Right hindlimb (tissue), 1 donor: ENCODE measurements at regions not wholly inside any gene's neighbourhood (a gene's known extent, or its start where the extent isn't known, plus 50 kb on each side); places are given as distances from the start of the nearest gene placed in this dataset.
"Not testable (repeated sequence)": the region's sequence is repeated elsewhere in the genome, so short reads cannot be mapped to it uniquely, and the experiment has no call there.

Experiments used
- DNase-seq: peaks from one replicate; pipeline ENCODE4 v3.0.0-alpha.2; 2018

- no peak for DNase-seq
Observed at GRCh38 chrX:104372547-104372946, 117.8 kb upstream of the ESX1 start.

GRCh38 chrX:104370089-104370488 is 115.4 kb upstream of the ESX1 start:
- peak; percentile 30 for DNase-seq

GRCh38 chrX:104360774-104361173 is 106.0 kb upstream of the ESX1 start:
- not testable (repeated sequence) for DNase-seq

GRCh38 chrX:104359124-104359523 is 104.4 kb upstream of the ESX1 start:
- DNase-seq, result no peak

- DNase-seq, result no peak
Observed at GRCh38 chrX:104351173-104351769, 96.5 kb upstream of the ESX1 start.

GRCh38 chrX:104347860-104348259 is 93.1 kb upstream of the ESX1 start:
- DNase-seq, result no peak

GRCh38 chrX:104343428-104344129 is 88.8 kb upstream of the ESX1 start:
- DNase-seq, result peak; percentile 19

GRCh38 chrX:104342065-104342464 is 87.3 kb upstream of the ESX1 start:
- DNase-seq, result no peak

- no peak for DNase-seq
Observed at GRCh38 chrX:104335756-104336155, 81.0 kb upstream of the ESX1 start.

- DNase-seq, result no peak
Observed at GRCh38 chrX:104334971-104335370, 80.2 kb upstream of the ESX1 start.

GRCh38 chrX:104330966-104331365 is 76.2 kb upstream of the ESX1 start:
- DNase-seq, result no peak

GRCh38 chrX:104329731-104330130 is 75.0 kb upstream of the ESX1 start:
- no peak for DNase-seq

- no peak for DNase-seq
Observed at GRCh38 chrX:104325213-104325585, 70.5 kb upstream of the ESX1 start.

- DNase-seq, result no peak
Observed at GRCh38 chrX:104324461-104325212, 69.9 kb upstream of the ESX1 start.

- DNase-seq, result no peak
Observed at GRCh38 chrX:104319346-104319745, 64.6 kb upstream of the ESX1 start.

GRCh38 chrX:104318330-104319009 is 63.7 kb upstream of the ESX1 start:
- DNase-seq, result no peak

- no peak for DNase-seq
Observed at GRCh38 chrX:104316739-104317138, 62.0 kb upstream of the ESX1 start.

GRCh38 chrX:104315555-104315954 is 60.8 kb upstream of the ESX1 start:
- DNase-seq, result no peak

- DNase-seq, result no peak
Observed at GRCh38 chrX:104310657-104311254, 56.0 kb upstream of the ESX1 start.

GRCh38 chrX:104310090-104310489 is 55.4 kb upstream of the ESX1 start:
- DNase-seq, result peak; percentile 73

GRCh38 chrX:104309169-104309568 is 54.4 kb upstream of the ESX1 start:
- no peak for DNase-seq

- DNase-seq, result no peak
Observed at GRCh38 chrX:104307341-104307740, 52.6 kb upstream of the ESX1 start.

GRCh38 chrX:104306180-104306579 is 51.4 kb upstream of the ESX1 start:
- no peak for DNase-seq
